ENCODE measurements at regions not wholly inside any gene's neighbourhood (a gene's known extent, or its start where the extent isn't known, plus 50 kb on each side); places are given as distances from the start of the nearest gene placed in this dataset.

DNA sequence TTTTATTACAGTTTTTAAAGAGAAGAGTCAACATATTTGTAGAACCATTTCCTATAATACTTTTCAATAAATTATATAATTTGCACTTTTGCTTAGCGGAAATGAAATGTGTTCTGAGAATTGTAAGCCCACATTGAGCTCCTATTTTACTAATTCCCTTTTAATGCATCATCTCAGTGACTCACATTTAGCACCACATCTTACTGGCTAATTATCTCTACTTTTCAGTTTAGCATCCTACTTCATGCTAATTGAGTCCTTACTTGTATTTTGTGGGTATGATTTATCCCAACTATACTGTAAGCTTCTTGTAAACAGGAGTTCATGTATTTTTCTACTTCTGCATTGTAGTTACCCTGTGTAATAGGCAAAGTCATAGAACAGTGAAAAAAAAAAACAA is 67.5 kb downstream of the TMX1 start:
- no peaks in the 10 kb centered on the region for H3K9me3 ChIP-seq (ENCODE audit: control insufficient read depth in 5 of 5, low read length in 5 of 5)
- H3K9ac ChIP-seq (ENCODE audit: low read length in 5 of 5), result no peak overlapping the region
- no peaks in the 10 kb centered on the region for H3K36me3 ChIP-seq (ENCODE audit: control insufficient read depth in 5 of 5, insufficient read depth in 5 of 5, low read length in 5 of 5)
- H3K4me3 ChIP-seq (ENCODE audit: low read depth in 1 of 5, low read length in 5 of 5), result no peak overlapping the region
- no peaks in the 10 kb centered on the region for H3K27me3 ChIP-seq (ENCODE audit: control insufficient read depth in 5 of 5, insufficient read depth in 4 of 5, low read length in 5 of 5)
- peaks cover 3 to 31% (median 15%) of the 10 kb centered on the region in 5 donors for H3K4me1 ChIP-seq (ENCODE audit: control insufficient read depth in 5 of 5, insufficient read depth in 5 of 5, low read length in 5 of 5)
- no peak overlapping the region for H3K27ac ChIP-seq (ENCODE audit: low read depth, low read length)

DNA sequence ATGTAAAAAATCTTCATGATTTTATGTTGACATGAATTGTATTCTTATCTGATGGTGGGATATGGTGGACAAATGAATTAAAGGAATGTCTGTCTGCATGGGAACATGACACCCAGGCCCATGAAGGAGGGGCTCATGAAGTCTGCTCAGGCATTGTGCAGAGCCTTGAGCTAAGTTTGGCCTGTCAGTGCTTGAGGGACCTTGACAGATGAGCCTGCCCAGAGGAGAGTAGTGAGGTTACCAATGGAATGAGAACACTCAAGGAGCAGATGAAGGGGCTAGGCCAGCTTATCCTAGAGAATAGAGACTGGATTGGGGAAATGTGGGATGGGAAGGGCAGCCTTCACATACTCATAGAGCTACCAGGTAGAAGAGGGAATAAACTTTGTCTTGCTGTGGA is 68.8 kb downstream of the TMX1 start:
- H3K27ac ChIP-seq (ENCODE audit: low read depth, low read length), result no peak overlapping the region
- H3K9me3 ChIP-seq (ENCODE audit: control insufficient read depth in 5 of 5, low read length in 5 of 5), result no peaks in the 10 kb centered on the region
- no peaks in the 10 kb centered on the region for H3K36me3 ChIP-seq (ENCODE audit: control insufficient read depth in 5 of 5, insufficient read depth in 5 of 5, low read length in 5 of 5)
- peaks cover 3 to 22% (median 10%) of the 10 kb centered on the region in 5 donors for H3K4me1 ChIP-seq (ENCODE audit: control insufficient read depth in 5 of 5, insufficient read depth in 5 of 5, low read length in 5 of 5)
- no peak overlapping the region for H3K9ac ChIP-seq (ENCODE audit: low read length in 5 of 5)
- H3K27me3 ChIP-seq (ENCODE audit: control insufficient read depth in 5 of 5, insufficient read depth in 4 of 5, low read length in 5 of 5), result no peaks in the 10 kb centered on the region
- no peak overlapping the region for H3K4me3 ChIP-seq (ENCODE audit: low read depth in 1 of 5, low read length in 5 of 5)

DNA sequence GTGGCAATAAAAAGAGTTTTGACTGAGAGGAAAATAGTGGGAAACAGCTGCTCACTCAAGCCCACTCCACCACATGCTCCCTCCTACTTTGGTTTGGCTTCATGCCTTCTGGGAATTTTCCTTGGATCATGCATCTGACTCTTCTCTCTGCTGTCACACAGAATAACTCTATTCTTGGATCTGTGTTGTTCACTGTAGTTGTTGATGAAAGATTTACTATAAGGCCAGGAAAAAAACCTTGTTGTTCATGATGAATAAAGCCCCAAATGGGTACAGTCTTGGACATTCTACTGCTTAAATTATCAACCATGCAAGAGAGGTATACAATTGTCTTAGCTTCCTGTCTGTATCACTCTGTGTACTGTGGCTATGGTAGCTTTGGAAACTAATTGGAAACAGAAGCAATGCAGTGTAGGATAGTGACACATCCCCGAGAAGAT is 70.5 kb downstream of the TMX1 start:
- Histone ChIP-seq H3K4me3 (ENCODE audit: low read depth in 1 of 5, low read length in 5 of 5) (no peak overlapping the region), H3K9me3 (ENCODE audit: control insufficient read depth in 5 of 5, low read length in 5 of 5) (no peaks in the 10 kb centered on the region), H3K36me3 (ENCODE audit: control insufficient read depth in 5 of 5, insufficient read depth in 5 of 5, low read length in 5 of 5) (no peaks in the 10 kb centered on the region), H3K4me1 (ENCODE audit: control insufficient read depth in 5 of 5, insufficient read depth in 5 of 5, low read length in 5 of 5) (peaks cover 3 to 14% (median 10%) of the 10 kb centered on the region in 5 donors), H3K9ac (ENCODE audit: low read length in 5 of 5) (no peak overlapping the region), H3K27me3 (ENCODE audit: control insufficient read depth in 5 of 5, insufficient read depth in 4 of 5, low read length in 5 of 5) (no peaks in the 10 kb centered on the region), H3K27ac (ENCODE audit: low read depth, low read length) (no peak overlapping the region)

DNA sequence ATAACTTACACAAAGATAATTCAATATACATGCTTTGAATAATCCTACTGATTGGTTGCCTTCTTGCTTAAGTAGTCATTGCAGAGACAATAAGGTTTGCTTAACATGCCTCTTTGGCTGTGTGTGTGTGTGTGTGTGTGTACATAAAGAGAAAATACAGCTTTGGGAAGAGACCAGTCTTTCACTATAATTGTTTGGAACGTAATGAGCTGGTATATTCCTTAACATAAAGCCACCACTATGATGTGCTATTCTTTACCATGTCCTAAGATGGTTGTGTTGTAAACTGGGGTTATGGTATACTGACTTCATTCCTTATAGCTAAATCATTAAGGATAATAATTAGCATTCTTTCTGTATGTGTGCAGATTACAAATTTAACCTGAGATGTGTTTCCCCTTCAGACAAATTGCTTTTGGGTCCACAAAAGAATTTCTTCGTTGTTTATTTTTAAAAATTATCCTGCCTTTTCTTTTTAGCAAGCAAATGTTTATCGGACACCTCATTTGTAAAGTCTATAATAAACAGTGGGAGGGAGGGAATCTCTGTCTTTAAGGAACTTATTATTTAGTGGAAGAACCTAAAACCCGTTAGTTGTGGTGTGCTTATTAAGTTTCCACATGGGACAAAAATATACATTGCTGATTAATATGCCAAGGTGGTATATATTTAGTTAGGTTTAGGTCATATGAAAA is 74.4 kb downstream of the TMX1 start:
- H3K4me1 ChIP-seq (ENCODE audit: control insufficient read depth in 5 of 5, insufficient read depth in 5 of 5, low read length in 5 of 5), result peaks cover 3 to 26% (median 14%) of the 10 kb centered on the region in 5 donors

DNA sequence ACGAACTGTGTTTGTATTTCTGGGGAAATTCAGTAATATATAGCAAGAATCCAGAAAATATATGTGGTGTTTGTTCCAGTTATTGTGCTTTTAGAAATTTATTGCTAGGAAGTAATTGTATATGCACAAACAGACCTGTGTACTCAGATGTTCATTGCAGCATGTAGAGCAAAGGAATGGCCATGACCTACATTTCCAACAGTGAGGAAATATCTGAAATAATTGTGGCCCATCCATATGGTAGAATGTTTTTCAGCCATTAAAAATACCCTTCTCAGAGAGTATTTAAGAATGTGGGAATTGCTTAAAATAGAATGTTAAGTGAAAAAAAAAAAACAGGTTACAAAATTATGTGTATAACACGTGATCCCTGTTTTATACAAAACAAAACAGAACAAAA is 77.3 kb downstream of the TMX1 start:
- Histone ChIP-seq H3K4me3 (ENCODE audit: low read depth in 1 of 5, low read length in 5 of 5) (no peak overlapping the region), H3K9ac (ENCODE audit: low read length in 5 of 5) (no peak overlapping the region), H3K4me1 (ENCODE audit: control insufficient read depth in 5 of 5, insufficient read depth in 5 of 5, low read length in 5 of 5) (peaks cover 0 to 14% (median 11%) of the 10 kb centered on the region in 5 donors), H3K27ac (ENCODE audit: low read depth, low read length) (no peak overlapping the region), H3K9me3 (ENCODE audit: control insufficient read depth in 5 of 5, low read length in 5 of 5) (no peaks in the 10 kb centered on the region), H3K27me3 (ENCODE audit: control insufficient read depth in 5 of 5, insufficient read depth in 4 of 5, low read length in 5 of 5) (no peaks in the 10 kb centered on the region), H3K36me3 (ENCODE audit: control insufficient read depth in 5 of 5, insufficient read depth in 5 of 5, low read length in 5 of 5) (no peaks in the 10 kb centered on the region)

More for the DNA sequence above, 74.4 kb downstream of the TMX1 start:
- H3K36me3 ChIP-seq (ENCODE audit: control insufficient read depth in 5 of 5, insufficient read depth in 5 of 5, low read length in 5 of 5), result no peaks in the 10 kb centered on the region
- no peaks in the 10 kb centered on the region for H3K9me3 ChIP-seq (ENCODE audit: control insufficient read depth in 5 of 5, low read length in 5 of 5)
- no peak overlapping the region for H3K9ac ChIP-seq (ENCODE audit: low read length in 5 of 5)
- no peak overlapping the region for H3K4me3 ChIP-seq (ENCODE audit: low read depth in 1 of 5, low read length in 5 of 5)
- no peak overlapping the region for H3K27ac ChIP-seq (ENCODE audit: low read depth, low read length)
- no peaks in the 10 kb centered on the region for H3K27me3 ChIP-seq (ENCODE audit: control insufficient read depth in 5 of 5, insufficient read depth in 4 of 5, low read length in 5 of 5)

DNA sequence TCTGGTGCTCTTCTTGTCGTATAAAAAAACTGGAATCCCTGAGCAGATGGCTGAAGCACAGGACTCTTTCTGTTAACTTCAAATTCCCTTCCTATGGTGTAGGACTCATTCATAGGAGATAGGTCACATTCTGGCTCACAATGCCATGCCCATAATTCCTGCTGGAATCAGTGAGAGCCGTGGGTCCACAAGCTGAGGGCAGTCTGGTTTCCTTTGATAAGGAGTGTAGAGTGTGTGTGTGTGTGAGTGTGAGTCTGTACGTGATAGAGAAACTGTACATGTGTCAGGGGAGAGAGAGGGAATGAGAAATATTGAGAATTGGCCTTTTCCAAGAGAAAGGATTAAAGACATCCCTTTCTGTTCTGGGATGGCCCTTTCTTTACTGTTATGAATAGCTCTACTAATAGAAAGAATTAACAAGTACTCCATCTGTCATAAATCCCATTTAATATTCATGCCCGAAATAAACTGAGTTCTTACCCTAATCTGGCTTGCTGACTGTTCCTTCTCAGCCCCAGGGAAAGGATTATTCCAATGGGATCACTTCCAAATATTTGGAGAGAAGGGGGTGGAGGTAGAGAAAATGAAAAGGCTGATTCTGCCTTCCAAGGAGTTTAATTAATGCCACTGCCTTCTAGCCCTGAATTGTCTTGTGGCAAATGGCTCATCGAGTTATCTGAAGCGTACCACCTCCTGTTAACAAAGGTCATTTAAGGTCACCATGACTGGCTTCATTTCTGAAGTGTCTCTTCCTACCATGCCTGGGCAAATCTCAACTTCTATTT is 79.0 kb downstream of the TMX1 start:
- Histone ChIP-seq H3K27me3 (ENCODE audit: control insufficient read depth in 5 of 5, insufficient read depth in 4 of 5, low read length in 5 of 5) (no peaks in the 10 kb centered on the region), H3K4me1 (ENCODE audit: control insufficient read depth in 5 of 5, insufficient read depth in 5 of 5, low read length in 5 of 5) (peaks cover 0 to 14% (median 11%) of the 10 kb centered on the region in 5 donors), H3K36me3 (ENCODE audit: control insufficient read depth in 5 of 5, insufficient read depth in 5 of 5, low read length in 5 of 5) (no peaks in the 10 kb centered on the region), H3K9me3 (ENCODE audit: control insufficient read depth in 5 of 5, low read length in 5 of 5) (no peaks in the 10 kb centered on the region), H3K9ac (ENCODE audit: low read length in 5 of 5) (no peak overlapping the region), H3K27ac (ENCODE audit: low read depth, low read length) (no peak overlapping the region), H3K4me3 (ENCODE audit: low read depth in 1 of 5, low read length in 5 of 5) (no peak overlapping the region)

DNA sequence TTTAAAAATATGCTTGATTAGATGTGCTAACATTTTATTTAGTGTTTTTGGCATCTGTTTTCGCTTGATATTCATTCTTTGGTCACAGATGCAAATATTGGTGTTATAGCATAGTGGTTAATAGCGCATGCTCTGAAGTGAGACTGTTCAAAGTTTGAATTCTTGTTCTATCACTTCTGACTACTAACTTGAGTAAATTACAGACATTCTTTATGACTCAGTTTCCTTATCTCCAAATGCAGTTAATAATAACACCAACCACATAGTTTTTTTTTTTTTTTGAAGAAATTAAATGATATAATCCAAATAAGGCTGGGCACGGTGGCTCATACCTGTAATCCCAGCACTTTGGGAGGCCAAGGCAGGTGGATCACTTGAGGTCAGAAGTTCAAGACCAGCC is 81.0 kb downstream of the TMX1 start:
- Histone ChIP-seq H3K27me3 (ENCODE audit: control insufficient read depth in 5 of 5, insufficient read depth in 4 of 5, low read length in 5 of 5) (no peaks in the 10 kb centered on the region), H3K4me3 (ENCODE audit: low read depth in 1 of 5, low read length in 5 of 5) (no peak overlapping the region), H3K9me3 (ENCODE audit: control insufficient read depth in 5 of 5, low read length in 5 of 5) (no peaks in the 10 kb centered on the region), H3K4me1 (ENCODE audit: control insufficient read depth in 5 of 5, insufficient read depth in 5 of 5, low read length in 5 of 5) (peaks cover 0 to 14% (median 11%) of the 10 kb centered on the region in 5 donors), H3K27ac (ENCODE audit: low read depth, low read length) (no peak overlapping the region), H3K9ac (ENCODE audit: low read length in 5 of 5) (no peak overlapping the region), H3K36me3 (ENCODE audit: control insufficient read depth in 5 of 5, insufficient read depth in 5 of 5, low read length in 5 of 5) (no peaks in the 10 kb centered on the region)

DNA sequence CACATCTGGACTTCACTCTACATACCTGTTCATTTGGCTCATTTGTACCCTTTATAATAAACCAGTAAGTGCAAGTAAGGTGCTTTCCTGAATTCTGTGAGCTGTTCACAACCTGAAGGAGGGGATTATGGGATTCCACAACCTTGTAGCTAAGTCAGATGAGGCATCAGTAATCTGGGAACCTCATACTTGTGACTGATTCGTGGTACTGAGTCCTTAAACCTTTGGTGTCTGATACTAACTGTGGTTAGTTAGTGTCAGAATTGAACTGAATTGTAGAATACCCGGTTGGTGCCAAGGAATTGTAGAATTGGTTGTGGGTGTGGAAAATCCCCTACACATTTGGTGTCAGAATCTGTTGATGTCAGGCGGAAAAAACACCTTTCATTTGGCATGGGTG is 83.4 kb downstream of the TMX1 start:
- Histone ChIP-seq H3K9me3 (ENCODE audit: control insufficient read depth in 5 of 5, low read length in 5 of 5) (no peaks in the 10 kb centered on the region), H3K36me3 (ENCODE audit: control insufficient read depth in 5 of 5, insufficient read depth in 5 of 5, low read length in 5 of 5) (no peaks in the 10 kb centered on the region), H3K27me3 (ENCODE audit: control insufficient read depth in 5 of 5, insufficient read depth in 4 of 5, low read length in 5 of 5) (no peaks in the 10 kb centered on the region), H3K27ac (ENCODE audit: low read depth, low read length) (no peak overlapping the region), H3K4me1 (ENCODE audit: control insufficient read depth in 5 of 5, insufficient read depth in 5 of 5, low read length in 5 of 5) (peaks cover 8 to 22% (median 19%) of the 10 kb centered on the region in 5 donors), H3K4me3 (ENCODE audit: low read depth in 1 of 5, low read length in 5 of 5) (no peak overlapping the region), H3K9ac (ENCODE audit: low read length in 5 of 5) (no peak overlapping the region)

DNA sequence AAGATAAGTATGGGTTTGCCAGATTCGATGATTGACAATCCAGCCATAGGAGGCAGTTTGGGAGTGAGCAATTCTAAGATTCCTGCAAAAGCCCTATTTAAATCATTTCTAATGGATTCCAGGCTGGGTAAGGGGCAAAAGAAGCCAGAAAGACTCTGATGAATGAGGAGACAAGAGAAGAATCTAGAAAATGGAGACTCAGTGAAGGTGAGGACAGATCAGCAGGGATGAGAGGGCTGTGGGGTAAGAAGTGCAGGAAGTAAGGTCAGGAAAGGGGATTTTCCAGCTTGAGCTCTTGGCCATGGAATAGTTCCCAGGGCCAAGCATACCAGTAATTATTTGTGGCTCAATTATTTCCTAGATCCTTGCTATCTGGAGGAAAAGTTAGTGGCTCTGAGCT is 87.3 kb downstream of the TMX1 start:
- Histone ChIP-seq H3K36me3 (ENCODE audit: control insufficient read depth in 5 of 5, insufficient read depth in 5 of 5, low read length in 5 of 5) (no peaks in the 10 kb centered on the region), H3K27me3 (ENCODE audit: control insufficient read depth in 5 of 5, insufficient read depth in 4 of 5, low read length in 5 of 5) (no peaks in the 10 kb centered on the region), H3K9ac (ENCODE audit: low read length in 5 of 5) (no peak overlapping the region), H3K27ac (ENCODE audit: low read depth, low read length) (peak overlapping the region; percentile 65), H3K4me1 (ENCODE audit: control insufficient read depth in 5 of 5, insufficient read depth in 5 of 5, low read length in 5 of 5) (peaks cover 8 to 18% (median 9%) of the 10 kb centered on the region in 5 donors), H3K9me3 (ENCODE audit: control insufficient read depth in 5 of 5, low read length in 5 of 5) (no peaks in the 10 kb centered on the region), H3K4me3 (ENCODE audit: low read depth in 1 of 5, low read length in 5 of 5) (no peak overlapping the region)

DNA sequence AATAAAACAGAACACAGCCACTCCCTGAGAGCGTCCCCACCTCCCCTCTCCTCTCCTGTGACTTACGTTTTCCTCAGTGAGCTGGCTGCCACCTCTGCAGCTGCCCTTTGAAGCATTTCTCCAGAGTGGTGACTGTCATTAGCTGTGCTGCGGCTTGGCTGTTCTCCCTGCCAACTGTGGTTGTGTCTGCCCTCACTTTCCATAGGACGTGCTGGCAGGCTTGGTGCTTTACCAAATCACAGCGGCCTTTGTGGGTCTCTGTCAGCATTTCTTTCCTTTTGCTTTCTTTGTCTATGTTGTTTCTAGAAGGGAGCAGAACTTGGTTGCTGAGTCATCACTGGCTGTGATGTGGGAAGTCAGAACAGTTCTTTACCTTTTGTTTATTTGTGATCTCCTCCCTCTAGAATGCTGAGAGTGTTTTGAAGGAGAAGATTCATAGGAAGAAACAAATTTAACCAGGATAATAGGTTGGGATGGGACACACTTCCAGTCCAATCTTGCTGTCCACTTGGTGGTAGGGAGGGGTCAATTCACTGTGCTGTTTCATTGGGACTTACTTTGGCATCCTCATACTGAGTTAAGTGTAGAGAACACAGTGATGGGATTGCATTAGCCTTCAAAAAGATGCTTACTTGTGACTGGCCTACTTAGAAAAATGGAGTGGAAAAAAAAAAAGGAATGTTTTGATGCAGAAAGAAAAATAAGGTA is 88.2 kb downstream of the TMX1 start:
- peak overlapping the region in 1 of 5 donors; percentile 36 for H3K4me3 ChIP-seq (ENCODE audit: low read depth in 1 of 5, low read length in 5 of 5)
- H3K9me3 ChIP-seq (ENCODE audit: control insufficient read depth in 5 of 5, low read length in 5 of 5), result no peaks in the 10 kb centered on the region
- H3K27ac ChIP-seq (ENCODE audit: low read depth, low read length), result peak overlapping the region; percentile 65
- H3K4me1 ChIP-seq (ENCODE audit: control insufficient read depth in 5 of 5, insufficient read depth in 5 of 5, low read length in 5 of 5), result peaks cover 9 to 18% (median 10%) of the 10 kb centered on the region in 5 donors
- H3K27me3 ChIP-seq (ENCODE audit: control insufficient read depth in 5 of 5, insufficient read depth in 4 of 5, low read length in 5 of 5), result no peaks in the 10 kb centered on the region
- no peaks in the 10 kb centered on the region for H3K36me3 ChIP-seq (ENCODE audit: control insufficient read depth in 5 of 5, insufficient read depth in 5 of 5, low read length in 5 of 5)
- H3K9ac ChIP-seq (ENCODE audit: low read length in 5 of 5), result no peak overlapping the region

All from subcutaneous abdominal adipose tissue (tissue), 5 donors.